Stimulated activated CD4-positive, alpha-beta T cell treated with anti-CD3 and anti-CD28 coated beads, Interleukin-4, amount 100 ng/mL, for 24 hours (primary cell): ENCODE measurements at regions not wholly inside any gene's neighbourhood (a gene's known extent, or its start where the extent isn't known, plus 50 kb on each side); places are given as distances from the start of the nearest gene placed in this dataset.

Source experiments
- DNase-seq: peaks from one replicate; pipeline ENCODE4 v3.0.0-alpha.2; 2020

GRCh38 chr1:67619080-67619479 lies 65.9 kb upstream of the GADD45A start:
- no peak for DNase-seq

GRCh38 chr1:67623906-67624305 lies 61.1 kb upstream of the GADD45A start:
- DNase-seq = no peak

GRCh38 chr1:67624680-67625079 lies 60.3 kb upstream of the GADD45A start:
- DNase-seq = no peak

- DNase-seq = no peak
These were observed 58.7 kb upstream of the GADD45A start for GRCh38 chr1:67626090-67626860.

- no peak for DNase-seq
These were observed 58.2 kb upstream of the GADD45A start for GRCh38 chr1:67626861-67627235.

GRCh38 chr1:67627336-67627735 lies 57.7 kb upstream of the GADD45A start:
- no peak for DNase-seq

GRCh38 chr1:67627906-67628305 lies 57.1 kb upstream of the GADD45A start:
- DNase-seq = no peak

- no peak for DNase-seq
These were observed 55.5 kb upstream of the GADD45A start for GRCh38 chr1:67629370-67630075.

- DNase-seq = no peak
These were observed 54.5 kb upstream of the GADD45A start for GRCh38 chr1:67630438-67631045.

GRCh38 chr1:67632356-67632755 lies 52.6 kb upstream of the GADD45A start:
- DNase-seq = no peak

GRCh38 chr1:67632811-67633655 lies 52.0 kb upstream of the GADD45A start:
- no peak for DNase-seq

GRCh38 chr1:67634396-67634935 lies 50.5 kb upstream of the GADD45A start:
- DNase-seq = no peak

- no peak for DNase-seq
These were observed 49.8 kb upstream of the GADD45A start for GRCh38 chr1:67635055-67635809.
